ENCODE measurements at regions not wholly inside any gene's neighbourhood (a gene's known extent, or its start where the extent isn't known, plus 50 kb on each side); places are given as distances from the start of the nearest gene placed in this dataset.

- Mint-ChIP-seq H3K27me3 (no peaks in the 10 kb centered on the region), H3K36me3 (ENCODE audit: low read depth) (no peaks in the 10 kb centered on the region), H3K4me3 (no peak overlapping the region), H3K4me1 (ENCODE audit: low read depth) (no peaks in the 10 kb centered on the region), H3K27ac (no peak overlapping the region), H3K9me3 (no peaks in the 10 kb centered on the region)
- DNase-seq: no peak
These were observed 193.9 kb upstream of the BMPER start for GRCh38 chr7:33711231-33712019.

GRCh38 chr7:33712020-33712414 lies 193.3 kb upstream of the BMPER start:
- H3K27me3 Mint-ChIP-seq: no peaks in the 10 kb centered on the region
- no peak overlapping the region for H3K27ac Mint-ChIP-seq
- no peaks in the 10 kb centered on the region for H3K36me3 Mint-ChIP-seq (ENCODE audit: low read depth)
- no peak overlapping the region for H3K4me3 Mint-ChIP-seq
- H3K4me1 Mint-ChIP-seq (ENCODE audit: low read depth): no peaks in the 10 kb centered on the region
- H3K9me3 Mint-ChIP-seq: no peaks in the 10 kb centered on the region
- no peak for DNase-seq

- Mint-ChIP-seq H3K9me3 (no peaks in the 10 kb centered on the region), H3K4me1 (ENCODE audit: low read depth) (no peaks in the 10 kb centered on the region), H3K36me3 (ENCODE audit: low read depth) (no peaks in the 10 kb centered on the region), H3K27me3 (no peaks in the 10 kb centered on the region), H3K27ac (no peak overlapping the region), H3K4me3 (no peak overlapping the region)
- no peak for DNase-seq
These were observed 191.1 kb upstream of the BMPER start for GRCh38 chr7:33714208-33714607.

GRCh38 chr7:33716581-33717477 lies 188.5 kb upstream of the BMPER start:
- Mint-ChIP-seq H3K4me1 (ENCODE audit: low read depth) (no peaks in the 10 kb centered on the region), H3K9me3 (no peaks in the 10 kb centered on the region), H3K4me3 (no peak overlapping the region), H3K36me3 (ENCODE audit: low read depth) (no peaks in the 10 kb centered on the region), H3K27me3 (no peaks in the 10 kb centered on the region), H3K27ac (no peak overlapping the region)
- DNase-seq: no peak

- Mint-ChIP-seq H3K4me1 (ENCODE audit: low read depth) (no peaks in the 10 kb centered on the region), H3K27me3 (no peaks in the 10 kb centered on the region), H3K27ac (no peak overlapping the region), H3K36me3 (ENCODE audit: low read depth) (no peaks in the 10 kb centered on the region), H3K4me3 (no peak overlapping the region), H3K9me3 (no peaks in the 10 kb centered on the region)
- no peak for DNase-seq
These were observed 186.2 kb upstream of the BMPER start for GRCh38 chr7:33719059-33719581.

- Mint-ChIP-seq H3K27ac (no peak overlapping the region), H3K27me3 (no peaks in the 10 kb centered on the region), H3K36me3 (ENCODE audit: low read depth) (no peaks in the 10 kb centered on the region), H3K4me3 (no peak overlapping the region), H3K4me1 (ENCODE audit: low read depth) (no peaks in the 10 kb centered on the region), H3K9me3 (no peaks in the 10 kb centered on the region)
- no peak for DNase-seq
These were observed 185.2 kb upstream of the BMPER start for GRCh38 chr7:33720139-33720538.

DNA sequence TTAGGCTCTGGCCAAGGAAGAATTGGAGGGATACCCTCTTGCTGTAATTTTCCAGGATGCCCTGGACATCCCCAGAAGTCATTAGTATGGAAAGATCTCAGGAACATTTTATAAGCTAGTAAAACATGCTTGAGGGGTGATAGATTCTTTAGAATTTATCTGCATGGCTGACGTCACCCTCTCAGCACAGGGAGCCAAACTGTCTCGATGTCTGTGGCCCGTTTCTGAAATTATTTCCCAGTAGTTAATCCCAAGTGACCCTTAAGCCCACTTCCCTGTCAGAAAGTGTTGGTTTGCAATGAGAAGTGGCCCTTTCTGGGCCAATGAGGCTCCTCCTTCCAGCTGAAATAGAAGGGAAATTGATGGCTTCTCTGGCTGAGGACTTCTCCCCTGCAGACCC lies 184.5 kb upstream of the BMPER start:
- Mint-ChIP-seq H3K9me3 (no peaks in the 10 kb centered on the region), H3K4me3 (no peak overlapping the region), H3K27me3 (no peaks in the 10 kb centered on the region), H3K36me3 (ENCODE audit: low read depth) (no peaks in the 10 kb centered on the region), H3K27ac (no peak overlapping the region), H3K4me1 (ENCODE audit: low read depth) (no peaks in the 10 kb centered on the region)
- no peak for DNase-seq

DNA sequence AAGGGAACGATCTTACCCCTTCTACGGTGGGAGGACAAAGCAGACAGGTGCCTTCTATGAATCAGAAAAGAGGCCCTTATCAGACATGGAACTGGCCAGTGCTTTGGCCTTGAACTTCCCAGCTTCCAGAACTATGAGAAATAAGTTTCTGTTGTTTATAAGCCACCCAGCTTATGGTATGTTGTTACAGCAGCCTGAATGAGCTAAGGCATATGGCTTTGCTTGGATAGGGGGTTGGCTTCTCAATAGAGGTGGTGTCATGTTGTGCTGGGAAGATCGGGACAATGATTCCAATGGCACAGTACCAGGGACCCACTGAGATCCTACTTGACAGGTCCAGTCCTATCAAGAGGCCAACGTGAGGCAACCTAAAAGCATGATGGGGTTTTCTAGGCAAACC lies 183.4 kb upstream of the BMPER start:
- no peaks in the 10 kb centered on the region for H3K27me3 Mint-ChIP-seq
- no peak for DNase-seq
- H3K9me3 Mint-ChIP-seq: no peaks in the 10 kb centered on the region
- no peak overlapping the region for H3K27ac Mint-ChIP-seq
- no peaks in the 10 kb centered on the region for H3K4me1 Mint-ChIP-seq (ENCODE audit: low read depth)
- no peak overlapping the region for H3K4me3 Mint-ChIP-seq
- H3K36me3 Mint-ChIP-seq (ENCODE audit: low read depth): no peaks in the 10 kb centered on the region

DNA sequence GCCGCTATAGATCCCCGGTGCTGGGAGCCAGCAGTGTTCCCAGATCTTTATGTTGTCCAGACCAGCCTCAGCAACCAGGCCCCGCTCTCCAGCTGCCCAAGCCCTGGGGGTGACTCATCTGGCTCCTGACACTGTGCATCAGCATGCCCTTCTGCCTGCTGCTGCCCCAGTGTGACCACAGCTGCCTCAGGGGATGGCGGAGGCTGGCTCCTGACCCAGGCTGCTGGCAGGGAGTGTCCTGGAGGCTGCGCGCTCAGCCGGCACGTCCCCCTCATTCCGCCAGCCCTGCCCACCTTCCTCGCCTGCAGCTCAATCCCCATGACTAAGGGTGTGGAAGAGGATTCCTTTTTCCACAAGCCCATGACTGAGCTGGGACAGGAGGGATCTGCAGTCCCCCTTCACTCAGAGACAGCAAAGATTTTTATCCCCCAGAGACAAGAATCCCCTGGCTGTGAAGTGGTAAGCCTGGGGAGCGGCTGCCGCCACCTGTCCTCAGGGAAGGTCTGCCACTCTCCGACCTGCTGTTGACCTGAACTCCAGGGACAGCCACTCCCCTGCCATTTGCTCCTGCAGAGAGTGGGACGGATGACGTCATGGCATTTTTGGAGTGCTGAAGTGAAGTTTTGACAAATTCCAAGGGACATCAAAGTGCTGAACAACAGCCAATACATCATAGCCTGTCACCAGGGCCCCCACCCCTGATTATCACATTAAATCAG lies 182.8 kb upstream of the BMPER start:
- H3K9me3 Mint-ChIP-seq: no peaks in the 10 kb centered on the region
- H3K4me1 Mint-ChIP-seq (ENCODE audit: low read depth): no peaks in the 10 kb centered on the region
- H3K27me3 Mint-ChIP-seq: no peaks in the 10 kb centered on the region
- DNase-seq: no peak
- H3K36me3 Mint-ChIP-seq (ENCODE audit: low read depth): no peaks in the 10 kb centered on the region
- H3K4me3 Mint-ChIP-seq: no peak overlapping the region
- no peak overlapping the region for H3K27ac Mint-ChIP-seq

DNA sequence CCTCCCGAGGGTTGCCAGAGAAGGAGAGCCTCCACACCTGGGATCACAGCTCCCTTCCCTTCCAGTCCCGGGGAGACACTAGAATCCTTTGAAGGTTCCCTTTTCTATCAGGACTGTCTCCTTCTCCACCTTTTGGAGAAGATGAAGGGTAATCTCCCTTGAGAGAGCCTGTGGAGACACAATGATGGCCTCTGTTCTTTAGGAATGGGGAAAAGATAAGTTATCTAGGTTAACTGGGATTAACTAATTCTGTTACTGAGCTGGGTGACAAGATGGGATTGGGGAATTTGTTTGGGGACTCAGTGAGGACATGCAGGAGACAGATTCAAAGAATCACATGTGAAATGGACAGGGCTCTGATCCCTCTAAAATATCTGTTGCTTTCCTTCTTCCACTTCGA lies 181.1 kb upstream of the BMPER start:
- Mint-ChIP-seq H3K27ac (no peak overlapping the region), H3K9me3 (no peaks in the 10 kb centered on the region), H3K4me1 (ENCODE audit: low read depth) (no peaks in the 10 kb centered on the region), H3K27me3 (no peaks in the 10 kb centered on the region), H3K4me3 (no peak overlapping the region), H3K36me3 (ENCODE audit: low read depth) (no peaks in the 10 kb centered on the region)
- no peak for DNase-seq

DNA sequence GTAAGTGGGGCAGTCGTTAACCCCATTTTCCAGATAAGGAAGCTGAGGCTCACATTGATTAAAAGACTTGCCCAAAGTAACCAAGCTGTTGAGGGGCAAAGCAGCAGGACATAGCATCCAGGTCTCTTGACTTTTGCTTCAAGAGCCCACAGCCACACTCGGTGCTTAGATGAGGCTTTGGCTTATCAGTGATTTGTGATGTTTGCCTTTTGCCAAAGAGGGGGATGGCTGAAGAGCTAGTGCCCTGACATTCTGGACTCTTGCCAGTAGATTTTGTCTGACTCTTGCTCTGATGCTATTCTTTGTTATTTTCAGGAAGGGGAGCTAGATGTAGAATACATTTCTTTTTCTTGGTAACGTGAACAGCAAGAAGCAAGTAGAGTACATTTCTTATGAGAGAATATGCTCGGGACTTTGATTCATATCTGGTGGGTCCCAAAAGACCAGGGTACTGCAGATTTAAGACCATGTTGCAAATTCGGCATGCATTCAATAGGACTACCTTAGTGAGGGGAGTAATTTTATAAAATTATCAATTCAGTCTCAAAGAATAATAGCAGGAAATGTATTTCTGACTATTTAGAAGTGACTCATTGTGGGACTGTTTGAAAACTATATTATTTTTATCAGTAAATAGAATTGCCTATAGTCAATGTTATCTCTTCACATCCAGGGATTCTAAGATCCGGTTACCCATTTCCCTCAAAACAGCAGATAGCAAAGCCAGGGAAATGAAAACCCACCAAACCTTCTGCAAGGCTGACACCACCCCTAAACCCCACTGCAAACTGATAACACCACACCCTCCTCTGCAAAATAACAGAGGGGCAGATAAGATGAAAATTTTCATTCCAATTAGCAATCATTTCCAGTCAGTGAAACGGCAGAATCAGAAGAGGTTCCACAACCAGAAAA lies 180.0 kb upstream of the BMPER start:
- Mint-ChIP-seq H3K36me3 (ENCODE audit: low read depth) (no peaks in the 10 kb centered on the region), H3K4me3 (no peak overlapping the region), H3K27ac (no peak overlapping the region), H3K4me1 (ENCODE audit: low read depth) (no peaks in the 10 kb centered on the region), H3K9me3 (no peaks in the 10 kb centered on the region), H3K27me3 (no peaks in the 10 kb centered on the region)
- DNase-seq: no peak

- no peaks in the 10 kb centered on the region for H3K36me3 Mint-ChIP-seq (ENCODE audit: low read depth)
- H3K9me3 Mint-ChIP-seq: no peaks in the 10 kb centered on the region
- no peak overlapping the region for H3K27ac Mint-ChIP-seq
- DNase-seq: no peak
- no peaks in the 10 kb centered on the region for H3K4me1 Mint-ChIP-seq (ENCODE audit: low read depth)
- no peak overlapping the region for H3K4me3 Mint-ChIP-seq
- no peaks in the 10 kb centered on the region for H3K27me3 Mint-ChIP-seq
These were observed 178.8 kb upstream of the BMPER start for GRCh38 chr7:33726582-33726981.

GRCh38 chr7:33727315-33727714 lies 178.0 kb upstream of the BMPER start:
- H3K9me3 Mint-ChIP-seq: no peaks in the 10 kb centered on the region
- H3K27ac Mint-ChIP-seq: no peak overlapping the region
- H3K36me3 Mint-ChIP-seq (ENCODE audit: low read depth): no peaks in the 10 kb centered on the region
- no peak overlapping the region for H3K4me3 Mint-ChIP-seq
- H3K27me3 Mint-ChIP-seq: no peaks in the 10 kb centered on the region
- H3K4me1 Mint-ChIP-seq (ENCODE audit: low read depth): no peaks in the 10 kb centered on the region
- DNase-seq: no peak

All from activated T-cell treated with anti-CD3 and anti-CD28 coated beads, Interleukin-2, amount 50 U/mL, for 24 hours (primary cell).